OCI-LY3 (cell line): ENCODE measurements at regions not wholly inside any gene's neighbourhood (a gene's known extent, or its start where the extent isn't known, plus 50 kb on each side); places are given as distances from the start of the nearest gene placed in this dataset.

Source experiments
- H2AFZ ChIP-seq: fragments of 200-600, 300-600 bp; shearing (Covaris generic); 2 replicates; pipeline ENCODE4 v1.6.0; 2014; ENCODE audit warnings: antibody characterized with exemption, low read depth, low read length
- H3K27ac ChIP-seq: fragments of 200-600, 300-600 bp; sonication (generic); 2 replicates; pipeline ENCODE4 v1.5.1; 2014; ENCODE audit warnings: mild to moderate bottlenecking, low read length, moderate library complexity, mixed read lengths
- H3K27me3 ChIP-seq: fragments of 200-600, 300-600 bp; sonication (generic); 2 replicates; pipeline ENCODE4 v1.6.1; 2014; ENCODE audit warnings: low read depth, low read length, mixed read lengths
- H3K36me3 ChIP-seq: fragments of 200-600, 300-600 bp; sonication (generic); replicated peaks from 2 replicates; pipeline ENCODE3; 2014; ENCODE audit warnings: low read depth, low read length, mixed read lengths
- H3K4me1 ChIP-seq: fragments of 300-600, 200-600 bp; sonication (generic); 2 replicates; pipeline ENCODE4 v1.6.1; 2014; ENCODE audit warnings: low read length, mixed read lengths
- H3K4me2 ChIP-seq: fragments of 200-600, 300-600 bp; sonication (generic); 2 replicates; pipeline ENCODE4 v1.6.1; 2014; ENCODE audit warnings: low read length, mixed read lengths
- H3K4me3 ChIP-seq: fragments of 300-600, 200-600 bp; sonication (generic); 2 replicates; pipeline ENCODE4 v1.5.1; 2014; ENCODE audit warnings: antibody characterized with exemption, mild to moderate bottlenecking, low read length, moderate library complexity
- H3K79me2 ChIP-seq: fragments of 300-600, 200-600 bp; shearing (Covaris generic); 2 replicates; pipeline ENCODE4 v1.6.1; 2014; ENCODE audit warnings: mild to moderate bottlenecking, low read length, mixed read lengths
- H3K9ac ChIP-seq: fragments of 300-600, 200-600 bp; shearing (Covaris generic); 2 replicates; pipeline ENCODE4 v1.6.0; 2014; ENCODE audit warnings: mild to moderate bottlenecking, low read length, moderate library complexity
- H3K9me3 ChIP-seq: fragments of 200-600, 300-600 bp; shearing (Covaris generic); 2 replicates; pipeline ENCODE4 v1.6.1; 2014; ENCODE audit warnings: low read length, mixed read lengths; ENCODE audit not compliant: insufficient read depth
- H4K20me1 ChIP-seq: fragments of 200-600, 300-600 bp; sonication (generic); 2 replicates; pipeline ENCODE4 v1.6.1; 2016; ENCODE audit warnings: low read length, mixed read lengths; ENCODE audit not compliant: insufficient read depth
- CTCF ChIP-seq: fragments of 200-600, 300-600 bp; sonication (generic); IDR thresholded peaks from 2 replicates; pipeline ENCODE4 v1.5.1; 2014; ENCODE audit warnings: antibody characterized with exemption, low read length, low read depth
- EZH2phosphoT487 ChIP-seq: fragments of 200-600 bp; shearing (Covaris generic); IDR thresholded peaks from 2 replicates; pipeline ENCODE4 v1.6.1; 2018; ENCODE audit warnings: antibody characterized with exemption, mixed run types, low read depth

- Histone ChIP-seq H4K20me1 (no peaks in the 10 kb centered on the region), H3K36me3 (no peaks in the 10 kb centered on the region), H3K4me3 (no peak overlapping the region), H3K27me3 (peaks cover 14% of the 10 kb centered on the region; the same call in 1 of the 2 replicates), H3K9me3 (no peaks in the 10 kb centered on the region), H3K79me2 (no peaks in the 10 kb centered on the region), H3K27ac (no peak overlapping the region), H3K9ac (no peak overlapping the region), H3K4me2 (no peak overlapping the region), H2AFZ (no peak overlapping the region), H3K4me1 (no peaks in the 10 kb centered on the region)
- TF ChIP-seq EZH2phosphoT487 (no peak), CTCF (no peak)
Measured at GRCh38 chr12:93080452-93080851, 151.4 kb upstream of the EEA1 start.

GRCh38 chr12:93080994-93081809, 152.1 kb upstream of the EEA1 start:
- Histone ChIP-seq H4K20me1 (no peaks in the 10 kb centered on the region), H3K27ac (no peak overlapping the region), H3K27me3 (peaks cover 9% of the 10 kb centered on the region; the same call in 1 of the 2 replicates), H3K79me2 (no peaks in the 10 kb centered on the region), H3K9ac (no peak overlapping the region), H3K4me1 (no peaks in the 10 kb centered on the region), H2AFZ (no peak overlapping the region), H3K36me3 (no peaks in the 10 kb centered on the region), H3K4me2 (no peak overlapping the region), H3K4me3 (no peak overlapping the region), H3K9me3 (peaks cover 2% of the 10 kb centered on the region; the same call in 1 of the 2 replicates)
- TF ChIP-seq CTCF (no peak), EZH2phosphoT487 (no peak)

DNA sequence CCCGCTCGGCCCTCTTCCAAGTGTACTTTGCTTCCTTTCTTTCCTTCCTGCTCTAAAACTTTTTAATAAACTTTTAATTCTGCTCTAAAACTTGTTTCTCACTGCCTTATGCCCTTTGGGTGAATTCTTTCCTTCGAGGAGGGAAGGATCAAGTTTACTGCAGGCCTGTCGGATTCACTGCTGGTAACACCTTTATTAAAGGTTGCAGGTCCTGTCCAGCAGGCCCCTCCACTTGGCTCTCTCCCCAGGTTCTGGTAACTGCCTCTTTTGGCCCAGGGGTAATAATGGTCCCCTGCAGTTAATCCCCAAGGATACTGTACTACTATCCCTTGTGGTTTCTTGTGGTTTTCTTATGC, 152.7 kb upstream of the EEA1 start:
- Histone ChIP-seq H3K4me1 (no peaks in the 10 kb centered on the region), H3K9ac (no peak overlapping the region), H3K36me3 (no peaks in the 10 kb centered on the region), H4K20me1 (no peaks in the 10 kb centered on the region), H3K4me3 (no peak overlapping the region), H3K27me3 (peaks cover 7% of the 10 kb centered on the region; the same call in 1 of the 2 replicates), H3K9me3 (peaks cover 8% of the 10 kb centered on the region; the same call in 1 of the 2 replicates), H3K4me2 (no peak overlapping the region), H2AFZ (no peak overlapping the region), H3K79me2 (no peaks in the 10 kb centered on the region), H3K27ac (no peak overlapping the region)
- TF ChIP-seq CTCF, result no peak
- no peak for TF ChIP-seq EZH2phosphoT487

DNA sequence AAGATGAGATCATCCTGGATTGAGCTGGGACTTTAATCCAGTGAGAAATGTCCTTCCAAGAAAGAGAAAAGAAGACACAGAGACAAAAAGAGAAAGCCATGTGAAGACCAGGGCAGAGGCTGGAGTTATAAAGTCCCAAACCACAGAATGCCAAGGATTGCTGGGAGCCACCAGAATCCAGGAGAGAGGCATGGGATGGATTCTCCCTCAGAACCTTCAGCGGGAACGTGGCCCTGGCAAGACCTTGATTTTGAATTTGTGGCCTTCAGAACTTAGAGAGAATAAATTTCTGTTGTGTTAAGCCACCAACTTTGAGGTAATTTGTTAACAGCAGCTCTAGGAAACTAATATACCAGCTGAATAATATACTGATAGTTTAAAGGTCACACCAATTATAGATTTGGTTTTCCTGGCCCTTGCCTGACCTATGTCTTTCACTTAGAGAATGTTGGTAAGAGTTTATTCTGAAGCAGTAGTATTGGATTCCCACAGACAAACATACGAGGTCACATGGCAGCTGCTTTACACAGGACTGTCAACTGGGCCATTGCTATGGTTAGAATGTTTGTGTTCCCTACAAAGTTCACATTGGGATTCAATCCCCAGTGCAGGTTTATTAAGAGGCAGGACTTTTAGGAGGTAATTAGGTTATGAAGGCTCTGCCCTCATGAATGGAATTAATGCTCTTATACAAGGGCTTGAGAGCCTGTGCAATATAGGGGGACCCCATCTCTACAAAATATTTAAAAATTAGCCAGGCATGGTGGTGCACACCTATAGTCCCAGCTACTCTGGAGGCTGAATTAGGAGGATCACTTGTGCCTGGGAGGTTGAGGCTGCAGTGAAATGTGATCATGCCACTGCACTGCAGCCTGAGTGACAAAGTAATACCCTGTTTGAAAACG, 156.5 kb upstream of the EEA1 start:
- no peak overlapping the region for H3K27ac ChIP-seq

More for the DNA sequence above, 156.5 kb upstream of the EEA1 start:
- no peak overlapping the region for H2AFZ ChIP-seq
- H3K9ac ChIP-seq, result no peak overlapping the region
- H3K4me1 ChIP-seq, result no peaks in the 10 kb centered on the region; the same call in 1 of the 2 replicates
- H3K79me2 ChIP-seq, result no peaks in the 10 kb centered on the region
- H4K20me1 ChIP-seq, result no peaks in the 10 kb centered on the region
- H3K4me2 ChIP-seq, result no peak overlapping the region
- no peak for TF ChIP-seq CTCF
- no peak for TF ChIP-seq EZH2phosphoT487
- no peaks in the 10 kb centered on the region for H3K27me3 ChIP-seq
- no peaks in the 10 kb centered on the region for H3K36me3 ChIP-seq
- H3K9me3 ChIP-seq, result peaks cover 8% of the 10 kb centered on the region; the same call in 1 of the 2 replicates
- H3K4me3 ChIP-seq, result no peak overlapping the region
